K562 (cell line): ENCODE measurements at regions not wholly inside any gene's neighbourhood (a gene's known extent, or its start where the extent isn't known, plus 50 kb on each side); places are given as distances from the start of the nearest gene placed in this dataset.

Experiments used
- ATAC-seq: fragments of 200-7000 bp; cut with Tn5 transposase; 3 replicates; pipeline ENCODE4 v1.9.1; 2020; ENCODE audit warnings: moderate library complexity
- BruUV-seq: library from RNA; stranded (reverse); fragments of 400-500 nt; replicated peaks from 2 replicates; lab custom pipeline; 2021; lab: Mats Ljungman, UMichigan
- CTCF ChIA-PET: fragments of 300-600 bp; formaldehyde crosslinking; extraction: SDS; loops from one replicate; lab custom pipeline; 2021; ENCODE audit warnings: low intra/inter-chr PET ratio; lab: Yijun Ruan, JAX
- POLR2A ChIA-PET: fragments of 300-600, 350-650 bp; sonication (Branson Sonifier 250); formaldehyde crosslinking; extraction: SDS; loops from one replicate; lab custom pipeline; 2021; ENCODE audit warnings: antibody characterized with exemption, inconsistent platforms; lab: Yijun Ruan, JAX
- DNase-seq, 4 experiments: peaks; one replicate each; pipeline versions ENCODE4 v3.0.0 to v3.0.0-alpha.2; 2011 to 2018; ENCODE audit warnings: low spot score in 3 of 4, mixed read lengths in 3 of 4; ENCODE audit errors: extremely low read depth in 1 of 4
- FAIRE-seq: peaks from 2 replicates; lab custom pipeline; 2011; peaks lifted over from hg19 to GRCh38; lab: Jason Lieb, UNC
- H2AFZ ChIP-seq: 2 replicates; pipeline ENCODE4 v1.6.0; 2011; ENCODE audit warnings: low read depth, low read length, control low read depth, inconsistent platforms
- H3K27ac ChIP-seq: fragments of 200-600 bp; 3 replicates; pipeline ENCODE4 v1.8.0; 2011; ENCODE audit warnings: low read depth, mild to moderate bottlenecking, control low read depth, inconsistent platforms, low read length, moderate library complexity, mixed read lengths; ENCODE audit errors: extremely low read depth
- H3K27me3 ChIP-seq, 2 experiments: fragments of 300-600 bp in 1 of 2; 2 replicates in 1 of 2; 3 replicates in 1 of 2; pipeline versions ENCODE4 v1.6.0 to v1.8.0; 2011; ENCODE audit warnings: inconsistent platforms in 2 of 2, low read length in 2 of 2, mild to moderate bottlenecking in 1 of 2, mixed read lengths in 1 of 2, moderate library complexity in 1 of 2; ENCODE audit not compliant: control insufficient read depth in 2 of 2, insufficient read depth in 2 of 2
- H3K36me3 ChIP-seq: fragments of 300-600 bp; 3 replicates; pipeline ENCODE4 v1.8.0; 2011; ENCODE audit warnings: mild to moderate bottlenecking, low read length, inconsistent platforms; ENCODE audit not compliant: control insufficient read depth, insufficient read depth
- H3K4me1 ChIP-seq, 2 experiments: fragments of 200-600 bp in 1 of 2; replicated peaks in 1 of 2; 2 replicates in 1 of 2; 3 replicates in 1 of 2; pipeline versions ENCODE4 v1.5.1 to v1.8.0; 2011; ENCODE audit warnings: inconsistent platforms in 2 of 2, low read length in 2 of 2, mild to moderate bottlenecking in 1 of 2, mixed read lengths in 1 of 2, moderate library complexity in 1 of 2; ENCODE audit not compliant: control insufficient read depth in 2 of 2, insufficient read depth in 2 of 2
- H3K4me2 ChIP-seq: 2 replicates; pipeline ENCODE4 v1.6.1; 2011; ENCODE audit warnings: low read length, control low read depth, inconsistent platforms, mixed read lengths; ENCODE audit not compliant: insufficient read depth
- H3K4me3 ChIP-seq: fragments of 200-600 bp; sonication (generic), shearing (Covaris generic); 2 replicates; pipeline ENCODE4 v1.5.1; 2016; ENCODE audit warnings: control low read depth, inconsistent platforms
- H3K79me2 ChIP-seq: fragments of 200-600 bp; 3 replicates; pipeline ENCODE4 v1.8.0; 2011; ENCODE audit warnings: low read length, inconsistent platforms; ENCODE audit not compliant: control insufficient read depth, insufficient read depth
- H3K9ac ChIP-seq, 2 experiments: 2 replicates each; pipeline versions ENCODE4 v1.6.0 to v1.6.1; 2011; ENCODE audit warnings: low read depth in 2 of 2, low read length in 2 of 2, control low read depth in 1 of 2, inconsistent platforms in 1 of 2, mild to moderate bottlenecking in 1 of 2, mixed read lengths in 1 of 2; ENCODE audit not compliant: insufficient read depth in 1 of 2
- H3K9me1 ChIP-seq: one replicate; pipeline ENCODE4 v1.6.0; 2011; ENCODE audit warnings: inconsistent platforms, mild to moderate bottlenecking, low read length, moderate library complexity; ENCODE audit not compliant: control insufficient read depth, insufficient read depth
- H3K9me3 ChIP-seq: replicated peaks from 2 replicates; pipeline ENCODE4 v1.5.1; 2011; ENCODE audit warnings: low read depth, low read length, inconsistent platforms; ENCODE audit not compliant: control insufficient read depth, insufficient read depth
- H4K20me1 ChIP-seq: replicated peaks from 2 replicates; pipeline ENCODE4 v1.6.1; 2011; ENCODE audit warnings: low read length, inconsistent platforms, mixed read lengths; ENCODE audit not compliant: control insufficient read depth, insufficient read depth
- ILK ChIP-seq: fragments of 450-650 bp; IDR thresholded peaks from 2 replicates; pipeline ENCODE4 v1.6.1; 2016; ENCODE audit warnings: missing genetic modification characterization, low read depth, mild to moderate bottlenecking, missing compliant biosample characterization, moderate library complexity, borderline replicate concordance
- KHSRP ChIP-seq: fragments of 450-650 bp; IDR thresholded peaks from 2 replicates; pipeline ENCODE4 v1.6.1; 2017
- SRF ChIP-seq, 2 experiments: fragments of 250-450, 450-650 bp in 1 of 2; sonication (Bioruptor Pico) in 1 of 2; sonication (generic) in 1 of 2; formaldehyde crosslinking; IDR thresholded peaks; 2 replicates each; pipeline versions ENCODE4 v1.5.0 to v1.5.1; 2020 to 2022; ENCODE audit warnings: mild to moderate bottlenecking in 1 of 2, missing genetic modification reagents in 1 of 2
- WGBS: fragments of 100-300 bp; shearing (Covaris generic); methylation state at CpG from one replicate; pipeline ENCODE4 v1.1.6; 2016; ENCODE audit warnings: low coverage, mixed read lengths; ENCODE audit not compliant: insufficient coverage; ENCODE audit errors: missing lambda C conversion rate; 5-methylcytosine and 5-hydroxymethylcytosine counted together
- in situ Hi-C: fragments of 300-500 bp; cut with MboI; formaldehyde crosslinking; loops from 4 replicates; pipeline ENCODE4 v1.15.0; 2018; ENCODE audit warnings: inconsistent platforms, mixed read lengths
- intact Hi-C: fragments of 100-400 bp; cut with micrococcal nuclease; formaldehyde crosslinking; loops from 2 replicates; pipeline ENCODE4 v1.14.2; 2022
- TF ChIP-seq, protein P1 (sequence below): fragments of 250-450 bp; sonication (Bioruptor Pico); IDR thresholded peaks from 2 replicates; pipeline ENCODE4 v1.4.0; 2020; ENCODE audit warnings: mild to moderate bottlenecking
- TF ChIP-seq, protein P2 (sequence below): fragments of 450-650 bp; IDR thresholded peaks from 2 replicates; pipeline ENCODE4 v1.6.1; 2017; ENCODE audit warnings: antibody characterized with exemption
- TF ChIP-seq, protein P3 (sequence below): fragments of 450-650 bp; IDR thresholded peaks from 2 replicates; pipeline ENCODE4 v1.6.1; 2018; ENCODE audit not compliant: partially characterized antibody

DNA sequence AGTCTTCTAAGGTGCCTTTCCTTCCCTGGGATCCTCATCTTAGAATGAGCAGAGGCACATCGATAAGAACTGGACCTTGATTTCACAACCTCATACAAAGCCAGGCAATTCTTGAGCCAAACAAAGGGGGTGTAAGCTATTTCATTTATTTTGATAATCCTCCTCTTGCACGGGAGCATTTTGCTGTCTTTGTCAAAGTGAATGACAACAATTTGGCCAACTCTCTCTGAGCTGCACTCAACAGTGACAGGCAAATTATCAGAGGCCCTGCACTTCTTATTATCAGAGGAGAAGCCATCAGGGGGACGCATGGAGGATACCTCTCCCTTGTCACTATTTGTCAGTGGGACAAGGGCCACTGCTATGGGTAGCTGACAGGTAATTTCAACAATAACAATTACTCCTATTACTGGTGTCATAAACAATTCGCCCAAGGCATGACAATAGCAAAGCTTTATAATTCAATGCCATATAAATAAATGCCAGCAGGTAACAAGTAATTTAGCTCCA lies 260.4 kb downstream of the MEIS1 start:
- WGBS = 2% methylated on average over 4 of the region's 4 CpGs
- Histone ChIP-seq H3K36me3 (no peaks in the 10 kb centered on the region), H3K9me3 (no peaks in the 10 kb centered on the region), H3K4me1 (no peaks in the 10 kb centered on the region), H3K4me2 (no peak overlapping the region), H3K9ac (no peak overlapping the region), H3K27ac (no peak overlapping the region), H4K20me1 (no peaks in the 10 kb centered on the region), H3K4me3 (no peak overlapping the region), H3K79me2 (no peaks in the 10 kb centered on the region), H3K27me3 (no peaks in the 10 kb centered on the region), H3K9me1 (no peaks in the 10 kb centered on the region), H2AFZ (no peak overlapping the region)
- POLR2A ChIA-PET = no interaction called here
- no peak for TF ChIP-seq ILK (tag)
- TF ChIP-seq SRF (CRISPR knock-in tag; IDR thresholded peaks at IDR 0.05) = no peak
- TF ChIP-seq, protein P1, sequence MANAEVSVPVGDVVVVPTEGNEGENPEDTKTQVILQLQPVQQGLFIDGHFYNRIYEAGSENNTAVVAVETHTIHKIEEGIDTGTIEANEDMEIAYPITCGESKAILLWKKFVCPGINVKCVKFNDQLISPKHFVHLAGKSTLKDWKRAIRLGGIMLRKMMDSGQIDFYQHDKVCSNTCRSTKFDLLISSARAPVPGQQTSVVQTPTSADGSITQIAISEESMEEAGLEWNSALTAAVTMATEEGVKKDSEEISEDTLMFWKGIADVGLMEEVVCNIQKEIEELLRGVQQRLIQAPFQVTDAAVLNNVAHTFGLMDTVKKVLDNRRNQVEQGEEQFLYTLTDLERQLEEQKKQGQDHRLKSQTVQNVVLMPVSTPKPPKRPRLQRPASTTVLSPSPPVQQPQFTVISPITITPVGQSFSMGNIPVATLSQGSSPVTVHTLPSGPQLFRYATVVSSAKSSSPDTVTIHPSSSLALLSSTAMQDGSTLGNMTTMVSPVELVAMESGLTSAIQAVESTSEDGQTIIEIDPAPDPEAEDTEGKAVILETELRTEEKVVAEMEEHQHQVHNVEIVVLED (CRISPR knock-in tag) = no peak
- TF ChIP-seq, protein P2, sequence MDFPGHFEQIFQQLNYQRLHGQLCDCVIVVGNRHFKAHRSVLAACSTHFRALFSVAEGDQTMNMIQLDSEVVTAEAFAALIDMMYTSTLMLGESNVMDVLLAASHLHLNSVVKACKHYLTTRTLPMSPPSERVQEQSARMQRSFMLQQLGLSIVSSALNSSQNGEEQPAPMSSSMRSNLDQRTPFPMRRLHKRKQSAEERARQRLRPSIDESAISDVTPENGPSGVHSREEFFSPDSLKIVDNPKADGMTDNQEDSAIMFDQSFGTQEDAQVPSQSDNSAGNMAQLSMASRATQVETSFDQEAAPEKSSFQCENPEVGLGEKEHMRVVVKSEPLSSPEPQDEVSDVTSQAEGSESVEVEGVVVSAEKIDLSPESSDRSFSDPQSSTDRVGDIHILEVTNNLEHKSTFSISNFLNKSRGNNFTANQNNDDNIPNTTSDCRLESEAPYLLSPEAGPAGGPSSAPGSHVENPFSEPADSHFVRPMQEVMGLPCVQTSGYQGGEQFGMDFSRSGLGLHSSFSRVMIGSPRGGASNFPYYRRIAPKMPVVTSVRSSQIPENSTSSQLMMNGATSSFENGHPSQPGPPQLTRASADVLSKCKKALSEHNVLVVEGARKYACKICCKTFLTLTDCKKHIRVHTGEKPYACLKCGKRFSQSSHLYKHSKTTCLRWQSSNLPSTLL = no peak
- TF ChIP-seq, protein P3, sequence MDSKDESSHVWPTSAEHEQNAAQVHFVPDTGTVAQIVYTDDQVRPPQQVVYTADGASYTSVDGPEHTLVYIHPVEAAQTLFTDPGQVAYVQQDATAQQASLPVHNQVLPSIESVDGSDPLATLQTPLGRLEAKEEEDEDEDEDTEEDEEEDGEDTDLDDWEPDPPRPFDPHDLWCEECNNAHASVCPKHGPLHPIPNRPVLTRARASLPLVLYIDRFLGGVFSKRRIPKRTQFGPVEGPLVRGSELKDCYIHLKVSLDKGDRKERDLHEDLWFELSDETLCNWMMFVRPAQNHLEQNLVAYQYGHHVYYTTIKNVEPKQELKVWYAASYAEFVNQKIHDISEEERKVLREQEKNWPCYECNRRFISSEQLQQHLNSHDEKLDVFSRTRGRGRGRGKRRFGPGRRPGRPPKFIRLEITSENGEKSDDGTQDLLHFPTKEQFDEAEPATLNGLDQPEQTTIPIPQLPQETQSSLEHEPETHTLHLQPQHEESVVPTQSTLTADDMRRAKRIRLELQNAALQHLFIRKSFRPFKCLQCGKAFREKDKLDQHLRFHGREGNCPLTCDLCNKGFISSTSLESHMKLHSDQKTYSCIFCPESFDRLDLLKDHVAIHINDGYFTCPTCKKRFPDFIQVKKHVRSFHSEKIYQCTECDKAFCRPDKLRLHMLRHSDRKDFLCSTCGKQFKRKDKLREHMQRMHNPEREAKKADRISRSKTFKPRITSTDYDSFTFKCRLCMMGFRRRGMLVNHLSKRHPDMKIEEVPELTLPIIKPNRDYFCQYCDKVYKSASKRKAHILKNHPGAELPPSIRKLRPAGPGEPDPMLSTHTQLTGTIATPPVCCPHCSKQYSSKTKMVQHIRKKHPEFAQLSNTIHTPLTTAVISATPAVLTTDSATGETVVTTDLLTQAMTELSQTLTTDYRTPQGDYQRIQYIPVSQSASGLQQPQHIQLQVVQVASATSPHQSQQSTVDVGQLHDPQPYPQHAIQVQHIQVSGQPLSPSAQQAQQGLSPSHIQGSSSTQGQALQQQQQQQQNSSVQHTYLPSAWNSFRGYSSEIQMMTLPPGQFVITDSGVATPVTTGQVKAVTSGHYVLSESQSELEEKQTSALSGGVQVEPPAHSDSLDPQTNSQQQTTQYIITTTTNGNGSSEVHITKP = no peak
- TF ChIP-seq KHSRP = no peak
- intact Hi-C loops = loop anchor here (10.0 kb wide), 1 partner anchor 780 kb away; no protein-coding TSS in a partner anchor
- no peak for FAIRE-seq
- in situ Hi-C loops = no loop called here
- BruUV-seq = no TSS peak
- ATAC-seq = no peak
- CTCF ChIA-PET = no interaction called here
- no peak for DNase-seq
